GM19351 (cell line): ENCODE measurements at regions not wholly inside any gene's neighbourhood (a gene's known extent, or its start where the extent isn't known, plus 50 kb on each side); places are given as distances from the start of the nearest gene placed in this dataset.

Experiments
- ATAC-seq: cut with Tn5 transposase; IDR thresholded peaks from one replicate; pipeline ENCODE4 v1.9.1; 2021; ENCODE audit warnings: mild to moderate bottlenecking, moderate library complexity; ENCODE audit not compliant: unreplicated experiment

DNA sequence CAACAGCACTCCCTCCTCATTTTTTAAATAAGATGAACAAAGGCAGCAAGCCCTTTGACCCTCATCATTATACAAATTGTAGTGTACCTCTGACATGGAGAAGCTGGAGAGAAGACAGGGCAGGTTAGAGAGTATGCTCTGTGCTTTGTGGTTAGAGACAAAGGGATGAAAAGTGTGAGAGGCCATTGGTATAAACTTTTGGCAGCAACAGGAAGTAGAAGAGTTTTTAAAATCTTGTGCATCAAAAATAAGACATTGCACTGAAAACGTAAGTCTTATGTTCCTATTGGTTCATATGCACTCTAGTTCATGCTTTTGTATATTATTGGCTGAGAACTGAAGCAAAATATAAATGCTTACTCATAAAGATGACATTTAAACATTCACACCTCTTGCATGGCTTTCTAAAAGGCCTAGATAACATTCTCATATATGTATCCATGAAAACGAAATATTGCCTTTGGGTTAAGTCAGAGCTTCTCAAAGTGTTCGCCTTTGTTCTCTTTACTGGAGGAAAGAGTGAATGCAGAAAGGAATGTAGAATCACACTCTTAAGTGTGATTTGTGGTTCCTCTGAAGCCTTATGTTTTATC is 158.0 kb downstream of the PALM2AKAP2 start:
- no peak for ATAC-seq

DNA sequence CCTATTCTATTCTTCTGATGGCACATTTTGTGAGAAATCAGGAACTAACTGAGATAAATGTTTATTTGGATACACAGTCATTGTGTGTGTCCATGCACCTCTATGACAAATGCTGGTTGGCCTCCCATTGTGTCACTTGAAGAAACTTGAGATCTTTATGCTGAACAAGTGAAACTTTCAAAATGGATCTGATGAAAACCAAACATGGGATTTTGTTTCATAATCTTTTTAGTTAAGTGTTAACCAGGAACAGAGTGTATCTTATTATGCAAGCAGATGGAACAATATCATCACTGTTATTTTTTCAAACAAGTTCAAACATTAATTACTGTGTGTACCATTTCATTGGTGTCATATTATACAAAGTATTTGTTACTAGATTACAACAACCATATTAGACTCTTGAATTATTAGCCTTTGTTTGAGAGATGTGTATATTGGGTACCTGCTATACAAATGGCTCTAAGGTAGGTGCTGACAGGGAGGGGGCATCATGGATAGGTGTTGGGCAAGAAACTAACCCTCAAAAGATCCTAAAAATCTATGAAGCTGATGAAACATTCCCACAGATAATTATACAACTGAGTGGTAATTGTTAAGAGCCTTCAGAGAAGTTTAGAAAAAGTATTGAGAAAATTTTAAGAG is 159.8 kb downstream of the PALM2AKAP2 start:
- ATAC-seq = no peak

DNA sequence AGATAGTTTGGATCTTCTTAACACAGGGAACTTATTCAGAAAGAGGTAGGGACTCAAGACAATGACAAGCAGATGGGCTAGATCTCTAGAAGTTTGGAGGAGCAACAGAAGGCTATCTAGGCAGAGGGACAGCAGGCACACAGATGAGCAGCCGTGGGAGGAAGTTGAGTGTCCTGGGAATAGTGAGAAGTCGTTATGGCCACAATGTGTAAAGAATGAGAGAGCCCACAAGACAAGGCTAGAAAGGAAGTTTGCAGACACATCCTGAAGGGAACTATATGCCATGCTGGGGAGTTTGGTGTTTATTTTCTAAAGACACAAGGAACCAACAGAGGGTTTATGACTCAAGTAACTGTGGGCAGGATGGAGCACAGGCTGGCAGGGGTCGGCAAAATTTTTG is 160.6 kb downstream of the PALM2AKAP2 start:
- no peak for ATAC-seq

DNA sequence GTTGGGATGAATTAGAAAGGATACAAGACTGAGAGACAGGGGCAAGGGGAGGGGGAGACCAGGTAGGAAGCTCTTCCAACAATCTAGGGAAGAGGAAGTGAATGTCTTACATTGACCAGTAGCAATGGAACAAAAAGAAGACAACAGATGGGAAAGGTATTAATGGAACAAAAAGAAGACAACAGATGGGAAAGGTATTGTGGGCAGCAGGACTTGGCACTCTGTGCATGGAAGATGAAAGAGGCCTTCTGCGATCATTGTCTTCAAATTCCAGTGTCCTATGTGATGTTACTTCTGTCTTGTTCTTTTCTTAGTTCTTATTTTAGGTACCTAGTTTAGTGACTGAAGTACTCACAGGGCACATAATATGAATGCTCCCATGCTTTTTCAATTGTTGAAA is 161.8 kb downstream of the PALM2AKAP2 start:
- ATAC-seq = no peak

- no peak for ATAC-seq
These were observed 165.6 kb downstream of the PALM2AKAP2 start for GRCh38 chr9:109945573-109945972.

- no peak for ATAC-seq
These were observed 168.5 kb downstream of the PALM2AKAP2 start for GRCh38 chr9:109948453-109948852.

DNA sequence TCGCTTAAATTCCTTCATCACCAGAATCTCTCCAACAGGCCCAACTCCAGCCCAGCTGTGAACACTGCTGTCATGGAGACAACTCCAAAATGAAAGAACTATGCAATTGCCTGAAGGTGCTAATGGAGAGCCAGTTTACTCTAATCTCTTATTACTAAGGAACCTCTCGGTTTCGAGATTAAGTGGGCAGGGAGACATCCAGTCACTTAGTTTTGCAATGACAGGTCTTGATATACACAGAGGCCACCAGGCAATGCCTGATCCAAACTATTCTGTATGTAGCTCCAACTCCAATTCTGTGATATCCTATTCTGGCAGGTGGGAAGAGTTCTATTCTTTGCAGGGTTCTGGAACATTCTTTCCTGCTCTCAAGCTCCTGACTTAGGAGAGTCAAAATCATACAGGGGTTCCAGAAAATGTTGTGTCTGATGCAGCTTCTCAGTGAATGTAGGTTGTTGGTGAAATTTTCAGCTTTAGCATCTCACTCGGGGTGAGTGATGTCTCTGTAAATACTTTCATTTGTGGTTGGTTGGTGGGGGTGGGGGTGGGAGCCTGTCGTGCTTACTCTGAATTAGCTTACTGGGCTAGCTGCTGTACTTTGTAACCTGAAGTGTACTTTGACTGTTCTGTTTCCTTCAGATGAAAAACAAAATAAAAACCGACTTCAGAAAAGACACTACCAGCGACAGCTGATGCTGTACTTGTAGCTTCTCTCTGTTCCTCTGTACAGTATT is 170.9 kb downstream of the PALM2AKAP2 start:
- ATAC-seq = peak; percentile 89

DNA sequence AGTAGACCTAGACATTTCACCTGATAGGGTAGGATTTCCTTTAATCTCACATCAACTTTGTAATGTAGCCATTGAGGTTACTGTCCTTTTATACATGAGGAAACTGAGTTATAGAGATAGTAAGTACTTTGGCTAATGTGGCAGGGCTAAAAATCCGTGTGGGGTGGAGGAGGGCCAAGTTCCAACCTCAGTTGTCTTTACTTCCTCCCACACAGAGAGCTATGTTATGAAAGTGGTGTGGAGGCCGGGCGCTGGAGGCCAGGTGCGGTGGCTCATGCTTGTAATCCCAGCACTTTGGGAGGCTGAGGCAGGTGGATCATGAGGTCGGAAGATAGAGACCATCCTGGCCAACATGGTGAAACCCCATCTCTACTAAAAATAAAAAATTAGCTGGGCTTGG is 173.3 kb downstream of the PALM2AKAP2 start:
- ATAC-seq = no peak

DNA sequence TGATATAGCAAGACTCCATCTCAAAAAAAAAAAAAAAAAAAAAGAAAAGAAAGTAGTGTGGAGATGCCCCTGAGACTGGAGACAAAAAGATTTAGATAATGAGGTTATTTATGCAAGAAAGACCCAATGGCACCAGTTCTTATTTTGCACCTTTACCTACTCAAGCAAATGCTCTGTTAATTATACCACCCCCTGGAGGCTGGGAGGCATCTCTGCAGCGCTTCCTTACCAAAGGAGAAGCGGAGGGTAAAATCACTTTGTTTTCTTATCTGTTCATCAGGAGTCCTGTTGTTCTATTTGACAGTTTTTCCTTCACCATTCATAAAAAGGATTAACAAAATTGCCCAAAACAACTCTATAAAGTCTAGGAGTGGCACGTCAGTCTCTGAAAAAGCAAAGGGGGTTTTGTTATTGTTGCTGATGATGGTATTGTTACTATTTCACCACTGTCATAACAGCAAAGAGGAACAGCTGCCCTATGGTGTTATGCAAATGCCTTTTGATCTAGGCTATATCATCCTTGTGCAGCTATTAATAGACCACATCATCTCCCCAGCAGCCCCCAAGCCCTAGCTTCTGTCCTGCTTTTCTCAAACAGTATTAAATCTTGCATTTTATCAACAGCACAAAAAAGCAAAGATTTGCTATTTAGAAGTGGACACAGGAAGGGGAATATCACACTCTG is 174.0 kb downstream of the PALM2AKAP2 start:
- ATAC-seq = no peak

DNA sequence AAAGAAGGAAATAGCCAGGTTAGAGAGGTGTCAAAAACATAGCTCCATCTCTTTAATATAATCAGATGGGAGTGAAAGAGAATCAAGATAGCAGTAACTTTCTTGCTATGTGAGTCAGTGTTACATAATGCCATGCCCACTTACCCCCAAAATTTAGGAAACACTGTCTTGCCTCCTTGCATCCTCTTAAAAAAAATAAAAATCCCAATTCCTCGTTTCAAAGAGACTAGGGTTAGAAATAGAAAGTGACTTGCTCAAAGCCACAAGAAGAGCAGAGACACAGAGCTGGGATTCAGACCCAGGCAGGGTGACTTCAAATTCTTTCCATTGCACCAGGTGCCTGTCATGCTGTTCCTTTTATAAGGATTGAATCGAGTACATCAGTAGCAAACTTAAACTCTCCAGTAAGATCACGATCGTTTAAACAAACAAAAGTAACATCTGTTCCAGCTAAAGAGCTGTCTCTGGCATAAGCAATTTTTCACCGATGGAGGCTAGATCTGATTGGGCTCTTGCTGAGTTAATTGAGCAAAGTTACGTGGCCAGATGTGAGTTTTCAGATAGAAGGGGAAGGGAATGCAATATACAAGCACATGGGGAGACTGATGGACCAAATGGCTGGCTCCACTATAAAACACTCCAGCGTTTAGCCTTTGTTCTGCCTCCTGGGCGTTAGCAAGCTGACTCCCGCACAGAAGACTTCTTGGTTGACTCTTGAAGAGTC is 176.9 kb downstream of the PALM2AKAP2 start:
- no peak for ATAC-seq

- no peak for ATAC-seq
These were observed 179.7 kb downstream of the PALM2AKAP2 start for GRCh38 chr9:109959679-109960078.

- no peak for ATAC-seq
These were observed 181.6 kb downstream of the PALM2AKAP2 start for GRCh38 chr9:109961626-109962025.

GRCh38 chr9:109962215-109962614 is 182.2 kb downstream of the PALM2AKAP2 start:
- ATAC-seq = no peak

- no peak for ATAC-seq
These were observed 183.1 kb downstream of the PALM2AKAP2 start for GRCh38 chr9:109963079-109963478.

GRCh38 chr9:109966643-109967368 is 186.8 kb downstream of the PALM2AKAP2 start:
- peak; percentile 32 for ATAC-seq

DNA sequence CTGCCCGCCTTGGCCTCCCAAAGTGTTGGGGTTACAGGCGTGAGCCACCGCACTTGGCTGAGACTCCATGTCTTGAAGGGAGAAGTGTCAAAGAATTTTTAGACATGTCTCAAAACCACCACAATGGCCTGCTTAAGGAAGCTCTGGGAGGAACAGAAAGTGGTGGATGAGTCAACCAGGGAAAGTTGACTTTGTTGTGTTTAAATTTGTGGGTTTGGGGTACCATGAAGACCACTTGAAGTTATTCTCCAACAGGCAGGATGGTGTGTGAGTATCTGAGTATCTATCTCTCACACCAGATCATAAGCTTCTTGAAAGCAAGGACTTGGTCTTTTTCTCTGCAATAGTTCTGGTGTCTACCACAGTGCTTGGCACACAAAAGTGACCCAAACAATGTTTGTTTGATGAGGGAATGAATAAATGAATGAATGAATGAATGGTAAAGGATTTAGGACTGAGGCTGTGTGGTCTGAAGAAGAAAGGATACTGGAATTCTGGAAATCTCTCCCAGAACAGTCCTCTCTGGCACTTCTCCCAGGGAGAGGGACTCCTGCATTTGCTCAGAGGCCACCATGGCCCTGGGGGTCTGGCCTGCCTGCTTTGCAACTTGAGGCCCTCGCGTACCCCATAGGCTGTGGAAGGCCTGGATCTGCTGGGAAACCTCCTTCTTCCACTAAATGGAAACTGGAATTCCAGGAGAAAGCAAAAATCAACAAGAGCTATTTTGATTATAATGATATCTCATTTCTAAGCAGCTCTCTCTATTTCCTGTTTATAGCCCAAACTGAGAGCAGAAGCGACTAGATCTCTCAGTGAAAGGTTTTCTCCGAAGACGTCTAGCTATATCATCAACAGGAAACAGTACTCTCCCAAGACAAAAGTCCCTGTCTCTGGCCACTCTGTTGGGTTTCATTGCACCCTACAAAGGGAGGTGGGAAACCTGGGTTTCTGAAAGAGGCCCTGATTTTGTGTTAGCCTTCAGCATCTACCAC is 187.9 kb downstream of the PALM2AKAP2 start:
- peak; percentile 44 for ATAC-seq

DNA sequence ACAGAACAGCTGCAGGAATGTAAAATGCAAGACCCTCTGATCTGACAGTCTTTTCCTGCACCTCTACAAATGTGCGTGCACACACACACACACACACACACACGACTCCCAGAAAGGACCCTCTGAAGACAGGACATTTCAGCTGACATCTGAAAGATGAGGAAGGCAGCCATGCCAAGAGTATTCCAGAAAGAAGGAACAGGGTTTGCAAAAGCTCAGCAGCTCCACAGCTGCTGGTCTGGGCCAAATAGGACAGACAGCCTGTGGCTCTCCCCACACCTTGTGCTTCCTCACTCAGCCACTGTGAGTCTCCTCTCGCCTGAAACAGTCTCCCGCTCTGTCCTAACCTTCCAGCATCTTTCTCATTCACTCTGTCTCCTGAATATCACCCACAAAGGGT is 189.0 kb downstream of the PALM2AKAP2 start:
- ATAC-seq = no peak

DNA sequence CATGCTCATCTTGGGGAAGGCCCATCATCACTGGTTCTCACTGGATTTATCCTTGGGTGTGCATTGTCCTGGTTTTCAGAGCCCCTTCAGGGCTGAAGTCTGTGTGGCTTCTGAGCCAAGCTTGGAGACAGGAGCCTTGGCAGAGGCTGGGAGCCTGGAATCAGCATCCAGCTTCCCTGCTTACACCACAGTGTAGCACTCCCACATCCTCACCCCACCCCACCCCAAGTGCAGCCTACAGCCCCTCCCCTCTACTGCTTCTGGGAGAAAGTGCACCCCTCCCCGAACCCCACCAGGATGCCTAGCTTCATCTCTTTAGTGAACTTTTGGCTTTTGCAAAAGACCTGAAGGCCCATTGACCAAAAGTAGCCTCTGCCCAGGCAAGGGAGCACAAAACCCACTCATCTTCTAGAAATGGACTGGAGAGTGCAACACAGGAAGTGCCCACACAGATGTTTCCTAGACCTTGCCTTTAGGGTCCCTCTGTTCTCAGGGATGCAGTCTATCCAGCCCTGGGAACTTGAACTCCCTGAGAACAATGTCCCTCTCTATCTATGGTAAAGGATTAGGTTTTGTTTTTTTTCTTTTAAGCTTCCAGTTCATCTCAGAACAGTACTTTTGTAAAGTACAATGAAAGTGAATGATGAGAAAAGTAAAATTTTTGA is 189.7 kb downstream of the PALM2AKAP2 start:
- no peak for ATAC-seq

DNA sequence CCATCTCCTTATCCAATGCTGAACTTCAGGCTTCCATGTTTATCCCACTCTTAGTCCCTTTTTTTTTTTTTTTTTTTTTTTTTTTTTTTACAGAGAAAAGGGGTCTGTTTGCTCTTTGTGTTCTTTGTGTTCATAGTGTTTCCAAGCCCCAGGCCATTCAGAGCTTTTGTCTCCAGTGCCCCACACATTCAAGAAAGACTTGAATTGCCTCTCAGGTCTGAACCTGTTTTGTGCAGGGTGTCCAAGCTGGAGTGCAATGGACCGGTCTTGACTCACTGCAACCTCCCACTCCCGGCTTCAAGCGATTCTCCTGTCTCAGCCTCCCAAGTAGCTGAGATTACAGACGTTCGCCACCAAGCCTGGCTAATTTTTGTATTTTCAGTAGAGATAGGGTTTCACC is 191.2 kb downstream of the PALM2AKAP2 start:
- no peak for ATAC-seq
